Caki2 (cell line): ENCODE measurements at regions not wholly inside any gene's neighbourhood (a gene's known extent, or its start where the extent isn't known, plus 50 kb on each side); places are given as distances from the start of the nearest gene placed in this dataset.
"Not testable (repeated sequence)": the region's sequence is repeated elsewhere in the genome, so short reads cannot be mapped to it uniquely, and the experiment has no call there.

ENCODE experiments used
- DNase-seq: peaks from one replicate; pipeline ENCODE4 v3.0.0-alpha.2; 2015; ENCODE audit warnings: low read depth
- in situ Hi-C: cut with HindIII; loops from 2 replicates; pipeline ENCODE4 v1.10.0; 2016; ENCODE audit warnings: low sequenced_read_pairs, low pct_unique_long_range_greater_than_20kb, mixed read lengths

- in situ Hi-C loops = no loop called here
- no peak for DNase-seq
Observed at GRCh38 chr21:34261841-34262468, 101.9 kb upstream of the KCNE2 start.

- in situ Hi-C loops = no loop called here
- DNase-seq = no peak
Observed at GRCh38 chr21:34262469-34262845, 101.3 kb upstream of the KCNE2 start.

GRCh38 chr21:34263629-34264028 lies 100.2 kb upstream of the KCNE2 start:
- in situ Hi-C loops = no loop called here
- no peak for DNase-seq

GRCh38 chr21:34266351-34266750 lies 97.5 kb upstream of the KCNE2 start:
- in situ Hi-C loops = no loop called here
- DNase-seq = no peak

GRCh38 chr21:34268493-34268892 lies 95.3 kb upstream of the KCNE2 start:
- DNase-seq = no peak
- in situ Hi-C loops = no loop called here

- in situ Hi-C loops = no loop called here
- DNase-seq = no peak
Observed at GRCh38 chr21:34270411-34270810, 93.4 kb upstream of the KCNE2 start.

GRCh38 chr21:34271189-34271851 lies 92.5 kb upstream of the KCNE2 start:
- in situ Hi-C loops = no loop called here
- DNase-seq = no peak

- DNase-seq = no peak
- in situ Hi-C loops = no loop called here
Observed at GRCh38 chr21:34272321-34272720, 91.5 kb upstream of the KCNE2 start.

- no peak for DNase-seq
- in situ Hi-C loops = no loop called here
Observed at GRCh38 chr21:34274001-34274400, 89.8 kb upstream of the KCNE2 start.

GRCh38 chr21:34276711-34277425 lies 86.9 kb upstream of the KCNE2 start:
- DNase-seq = no peak
- in situ Hi-C loops = no loop called here

GRCh38 chr21:34278451-34278850 lies 85.4 kb upstream of the KCNE2 start:
- in situ Hi-C loops = no loop called here
- no peak for DNase-seq

- in situ Hi-C loops = no loop called here
- no peak for DNase-seq
Observed at GRCh38 chr21:34279285-34279684, 84.5 kb upstream of the KCNE2 start.

GRCh38 chr21:34279883-34280282 lies 83.9 kb upstream of the KCNE2 start:
- in situ Hi-C loops = no loop called here
- no peak for DNase-seq

GRCh38 chr21:34280389-34280795 lies 83.4 kb upstream of the KCNE2 start:
- in situ Hi-C loops = no loop called here
- no peak for DNase-seq

GRCh38 chr21:34280959-34281358 lies 82.8 kb upstream of the KCNE2 start:
- no peak for DNase-seq

GRCh38 chr21:34282223-34282622 lies 81.6 kb upstream of the KCNE2 start:
- DNase-seq = peak; percentile 8
- in situ Hi-C loops = no loop called here

More at GRCh38 chr21:34280959-34281358, 82.8 kb upstream of the KCNE2 start:
- in situ Hi-C loops = no loop called here

- in situ Hi-C loops = no loop called here
Observed at GRCh38 chr21:34284666-34285065, 79.1 kb upstream of the KCNE2 start.

GRCh38 chr21:34288042-34288441 lies 75.8 kb upstream of the KCNE2 start:
- not testable (repeated sequence) for DNase-seq

More at GRCh38 chr21:34284666-34285065, 79.1 kb upstream of the KCNE2 start:
- no peak for DNase-seq

GRCh38 chr21:34289856-34290255 lies 74.0 kb upstream of the KCNE2 start:
- in situ Hi-C loops = no loop called here
- DNase-seq = no peak

More at GRCh38 chr21:34288042-34288441, 75.8 kb upstream of the KCNE2 start:
- in situ Hi-C loops = not testable (repeated sequence)
